GM21447 (cell line): ENCODE measurements at regions not wholly inside any gene's neighbourhood (a gene's known extent, or its start where the extent isn't known, plus 50 kb on each side); places are given as distances from the start of the nearest gene placed in this dataset.

Experiments used
- ATAC-seq: cut with Tn5 transposase; IDR thresholded peaks from one replicate; pipeline ENCODE4 v1.9.1; 2021; ENCODE audit not compliant: unreplicated experiment

DNA sequence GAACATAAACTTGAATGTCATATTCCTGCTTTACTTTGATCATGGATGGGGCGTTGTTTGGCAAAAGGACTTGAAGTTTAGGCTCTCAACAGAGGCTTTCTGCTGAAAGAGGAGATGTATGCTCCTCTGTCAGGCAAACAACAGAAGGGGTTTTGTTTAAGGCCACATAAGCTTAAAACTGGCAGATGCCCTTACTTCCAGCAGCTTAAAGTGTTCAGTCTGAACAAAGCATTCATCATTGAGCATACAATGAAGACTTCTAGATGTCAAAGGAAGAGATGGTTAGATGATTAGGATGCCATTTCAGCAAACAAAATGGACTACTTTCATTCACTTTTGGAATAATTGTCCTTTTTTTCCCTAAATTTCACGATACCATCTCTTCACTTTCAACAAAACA, 484.5 kb downstream of the SLITRK6 start:
- ATAC-seq = no peak

DNA sequence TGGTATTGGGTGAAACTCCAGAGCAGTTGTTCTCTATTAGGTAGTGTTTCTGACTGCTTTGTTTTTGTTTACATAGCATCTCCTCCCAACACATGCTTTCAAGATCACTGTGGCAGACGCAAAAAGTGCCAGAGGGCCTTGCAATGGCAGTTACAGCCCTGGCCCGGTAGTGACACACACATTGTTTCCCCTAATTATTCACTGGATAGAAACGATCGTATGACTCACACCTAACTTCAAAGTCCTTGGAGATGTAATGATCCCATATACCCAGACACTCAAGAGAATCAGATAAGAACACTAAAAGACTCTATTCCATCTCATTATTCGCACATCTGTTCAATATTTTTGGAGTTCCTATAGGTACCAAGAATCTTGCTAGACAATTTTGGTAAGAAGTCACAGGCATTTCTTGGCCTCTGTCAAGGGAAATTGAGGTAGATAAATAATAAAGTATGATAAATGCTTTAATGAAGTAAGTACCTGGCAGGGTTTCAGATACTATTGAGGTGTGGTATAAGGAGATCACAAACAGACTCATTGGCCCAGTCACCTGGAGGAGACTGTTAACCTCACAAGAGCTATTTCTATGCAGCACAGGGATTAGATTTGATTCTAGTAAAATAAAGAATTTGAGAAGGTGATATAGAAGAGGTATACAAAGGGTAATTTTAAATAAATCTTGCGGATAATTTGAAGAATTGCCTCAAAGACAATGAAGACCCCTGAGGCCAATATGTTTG, 485.3 kb downstream of the SLITRK6 start:
- no peak for ATAC-seq

DNA sequence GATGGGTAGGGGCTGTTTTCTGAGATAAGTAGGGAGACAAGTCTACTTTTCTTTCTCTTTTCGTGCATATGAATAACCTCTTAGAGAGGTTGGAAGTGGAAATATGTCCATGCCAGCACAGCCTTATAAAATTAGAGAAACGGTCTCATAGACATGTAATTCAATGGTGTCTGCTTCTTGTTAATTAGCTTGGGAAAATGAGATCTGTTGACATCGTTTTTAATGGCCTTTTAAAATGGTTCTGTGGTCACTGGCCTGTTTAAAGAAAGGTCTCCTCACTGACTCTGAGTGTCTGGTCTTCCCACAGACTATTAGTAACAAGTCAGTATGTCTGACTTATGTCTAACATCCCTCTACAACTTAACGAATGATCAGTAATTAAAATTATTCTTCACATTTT, 487.1 kb downstream of the SLITRK6 start:
- no peak for ATAC-seq

DNA sequence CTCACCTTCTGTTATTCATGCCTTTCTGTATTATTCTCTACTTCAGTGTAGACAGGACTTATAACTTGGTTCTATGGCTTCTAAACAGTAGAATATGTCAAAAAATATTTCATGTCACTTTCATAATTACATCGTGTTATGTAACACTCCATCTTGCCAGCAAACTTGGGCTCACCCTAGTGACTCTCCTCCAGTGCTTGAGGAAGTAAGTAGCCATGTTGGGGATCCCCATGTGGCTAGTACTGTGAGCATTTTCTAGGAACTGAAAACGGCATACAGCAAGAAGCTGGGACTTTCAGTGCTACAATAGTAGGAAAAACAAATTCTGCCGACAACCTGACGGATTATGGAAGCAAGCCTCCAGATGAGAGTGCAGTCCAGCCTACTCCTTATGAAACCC, 495.6 kb downstream of the SLITRK6 start:
- ATAC-seq = no peak

DNA sequence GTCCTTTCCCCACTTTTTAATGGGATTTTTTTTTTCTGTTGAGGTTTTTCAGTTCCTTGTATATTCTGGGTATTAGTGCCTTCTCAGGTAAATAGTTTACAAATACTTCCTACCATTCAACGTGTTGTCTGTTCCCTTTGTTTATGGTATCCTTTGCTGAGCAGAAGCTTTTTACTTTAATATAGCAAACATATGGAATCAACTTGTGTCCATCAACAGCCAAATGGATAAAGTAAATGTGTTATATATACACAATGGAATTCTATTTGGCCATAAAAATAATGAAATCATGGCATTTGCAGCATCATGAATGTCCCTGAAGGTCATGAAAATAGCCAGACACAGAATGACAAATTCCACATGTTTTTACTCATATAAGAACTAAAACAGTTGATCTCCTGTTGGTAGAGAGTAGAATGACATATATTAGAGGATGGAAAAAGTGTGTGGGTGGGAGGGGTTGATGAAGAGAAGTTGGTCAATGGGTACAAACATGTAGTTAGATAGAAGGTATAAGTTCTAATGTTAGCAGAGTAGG, 500.8 kb downstream of the SLITRK6 start:
- ATAC-seq = no peak

DNA sequence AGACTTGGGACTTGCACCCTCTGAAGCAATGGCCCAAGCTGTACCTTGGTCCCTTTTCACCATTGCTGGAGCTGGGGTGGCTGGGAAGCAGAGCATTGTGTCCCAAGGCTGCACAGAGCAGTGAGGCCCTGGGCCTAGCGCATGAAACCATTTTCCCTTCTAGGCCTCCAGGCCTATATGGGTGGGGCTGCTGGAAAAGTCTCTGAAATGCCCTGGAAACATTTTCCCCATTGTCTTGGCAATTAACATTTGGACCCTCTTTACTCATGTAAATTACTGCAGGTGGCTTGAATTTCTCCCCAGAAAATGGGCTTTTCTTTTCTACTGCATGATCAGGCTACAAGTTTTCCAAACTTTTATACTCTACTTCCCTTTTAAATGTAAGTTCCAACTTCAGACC, 510.5 kb downstream of the SLITRK6 start:
- no peak for ATAC-seq

DNA sequence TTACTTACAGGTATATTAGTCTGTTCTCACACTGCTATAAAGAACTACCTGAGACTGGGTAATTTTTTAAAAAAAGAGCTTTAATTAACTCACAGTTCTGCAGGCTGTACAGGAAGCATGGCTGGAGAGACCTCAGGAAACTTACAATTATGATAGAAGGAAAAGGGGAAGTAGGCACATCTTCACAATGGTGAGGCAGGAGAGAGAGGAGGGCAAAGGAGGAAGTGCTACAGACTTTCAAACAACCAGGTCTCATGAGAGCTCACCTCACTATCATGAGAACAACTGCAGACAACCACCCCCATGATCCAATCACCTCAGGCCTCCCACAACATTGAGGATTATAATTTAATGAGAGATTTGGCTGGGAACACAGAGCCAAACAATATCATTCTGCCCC, 511.7 kb downstream of the SLITRK6 start:
- ATAC-seq = no peak

DNA sequence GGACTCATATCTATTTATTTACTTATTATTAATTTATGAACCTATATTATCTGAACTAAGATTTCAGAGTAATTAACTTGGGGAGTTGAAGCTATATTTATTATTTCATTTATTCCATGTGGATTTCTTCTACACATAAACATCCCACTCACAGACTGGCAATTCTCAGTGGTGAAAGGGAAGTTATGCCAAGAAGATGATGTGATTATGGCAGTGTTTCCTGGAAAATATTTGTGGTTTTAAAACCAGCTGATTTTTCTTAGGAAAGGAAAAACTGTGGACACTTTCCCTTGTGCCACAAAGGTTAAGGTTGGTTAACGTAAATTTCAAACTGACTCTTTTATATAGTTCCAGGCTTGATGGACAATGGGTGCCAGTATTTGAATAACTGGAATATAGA, 513.1 kb downstream of the SLITRK6 start:
- ATAC-seq = no peak

DNA sequence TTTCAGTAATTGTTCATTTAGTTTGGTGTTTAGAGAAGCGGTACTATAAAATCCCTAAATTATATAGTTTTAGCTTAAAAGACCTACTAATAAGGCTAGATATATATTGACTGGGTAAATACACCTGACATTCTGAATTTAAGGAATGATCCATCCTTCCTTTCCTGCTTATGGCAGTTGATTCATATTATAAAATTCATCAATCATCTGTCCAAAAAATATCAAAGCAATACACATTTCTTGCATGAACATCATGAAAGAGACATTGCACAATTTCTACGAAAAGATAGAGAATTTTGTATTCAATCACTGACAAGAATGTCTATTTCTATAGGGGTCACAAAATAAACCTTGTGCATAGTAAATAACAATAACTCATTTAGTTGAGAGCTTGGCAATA, 514.9 kb downstream of the SLITRK6 start:
- no peak for ATAC-seq

DNA sequence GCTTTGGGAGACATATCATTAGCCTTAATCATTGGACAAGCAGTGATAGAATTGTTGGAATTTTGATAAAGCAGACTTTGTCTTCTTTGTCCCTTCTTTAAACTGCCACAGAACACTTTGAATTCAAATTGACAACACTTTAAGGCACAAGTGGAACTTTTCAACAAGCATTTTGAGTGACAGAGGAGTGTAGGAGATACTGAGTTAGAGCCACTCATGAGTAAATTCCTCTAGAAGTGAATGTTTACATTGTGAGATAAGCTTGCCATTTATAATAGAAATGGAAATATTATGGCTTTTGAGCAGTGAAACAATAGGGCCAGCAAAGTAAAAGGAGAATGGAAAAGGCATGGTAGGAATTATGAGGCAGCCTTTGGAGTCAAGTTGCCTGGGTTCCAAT, 515.8 kb downstream of the SLITRK6 start:
- no peak for ATAC-seq

DNA sequence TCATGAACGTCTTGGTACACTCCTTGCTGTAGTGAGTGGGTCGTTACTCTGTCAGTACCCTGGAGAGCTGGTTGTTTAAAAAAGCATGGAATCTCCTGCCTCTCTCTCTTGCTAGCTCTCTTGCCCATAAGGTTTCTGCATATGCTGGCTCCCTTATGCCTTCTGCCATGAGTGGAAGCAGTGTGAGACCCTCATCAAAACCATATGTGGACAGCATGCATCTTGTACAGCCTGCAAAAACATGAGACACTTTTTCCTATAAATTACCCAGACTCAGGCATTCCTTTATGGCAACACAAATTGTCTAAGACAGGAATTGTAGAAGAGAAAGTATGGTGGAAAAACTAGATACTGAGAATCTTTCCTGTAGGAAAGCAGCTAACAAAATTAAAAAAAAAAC, 516.3 kb downstream of the SLITRK6 start:
- ATAC-seq = no peak

DNA sequence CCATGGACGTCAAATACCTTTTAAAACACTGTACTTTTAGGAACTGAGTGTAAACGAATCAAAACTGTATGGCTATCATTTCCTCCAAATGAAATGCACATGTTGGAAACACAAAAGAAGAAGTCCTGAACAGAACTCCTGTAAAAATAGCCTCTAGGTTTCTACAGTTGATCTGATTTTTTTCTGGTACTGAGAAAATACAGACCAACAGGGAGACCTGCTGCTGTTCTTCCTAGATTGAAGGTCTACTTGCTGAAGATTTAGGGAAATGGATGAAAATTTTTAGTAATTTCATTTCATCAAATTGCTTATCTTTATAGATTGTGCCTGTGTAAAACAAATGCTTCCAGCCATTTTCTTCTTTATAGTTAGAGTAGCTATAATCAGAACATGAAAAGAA, 520.4 kb downstream of the SLITRK6 start:
- no peak for ATAC-seq

DNA sequence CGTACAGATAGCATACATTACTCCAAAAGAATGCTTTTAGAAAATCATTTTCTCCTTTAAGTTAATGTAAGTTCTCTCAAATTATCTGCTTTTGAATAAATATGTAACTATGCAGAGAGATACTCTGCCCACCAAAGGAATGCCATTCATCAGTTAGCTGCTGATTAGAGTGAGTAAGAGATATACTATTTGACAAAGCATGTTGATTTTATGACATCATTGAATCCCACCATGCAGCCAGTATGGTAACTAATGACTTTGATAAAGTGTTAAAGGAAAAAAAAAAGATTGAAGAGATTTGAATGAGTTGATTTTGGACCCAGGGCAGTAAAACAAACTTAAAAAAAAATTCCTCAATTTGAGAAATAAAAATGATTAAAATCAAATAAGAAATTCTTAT, 521.5 kb downstream of the SLITRK6 start:
- no peak for ATAC-seq

DNA sequence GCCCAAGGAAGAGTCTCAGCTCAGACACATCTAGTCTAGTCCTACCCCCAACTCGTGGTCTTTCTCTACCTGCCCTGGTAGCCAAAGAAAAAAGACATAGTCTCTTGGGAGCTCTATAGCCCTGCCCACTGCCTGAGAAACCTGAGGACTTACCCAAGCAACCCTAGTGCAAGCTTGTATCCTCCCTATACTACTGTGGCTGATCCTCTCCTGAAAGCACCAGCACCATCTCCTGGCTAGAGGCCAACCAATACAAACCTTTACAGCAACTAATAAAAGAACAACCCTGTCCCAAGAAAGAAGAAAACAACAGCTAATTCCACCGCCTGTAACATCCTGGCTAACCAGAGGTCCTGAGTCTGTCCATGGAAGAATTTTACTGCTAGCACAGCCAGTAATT, 532.4 kb downstream of the SLITRK6 start:
- no peak for ATAC-seq

DNA sequence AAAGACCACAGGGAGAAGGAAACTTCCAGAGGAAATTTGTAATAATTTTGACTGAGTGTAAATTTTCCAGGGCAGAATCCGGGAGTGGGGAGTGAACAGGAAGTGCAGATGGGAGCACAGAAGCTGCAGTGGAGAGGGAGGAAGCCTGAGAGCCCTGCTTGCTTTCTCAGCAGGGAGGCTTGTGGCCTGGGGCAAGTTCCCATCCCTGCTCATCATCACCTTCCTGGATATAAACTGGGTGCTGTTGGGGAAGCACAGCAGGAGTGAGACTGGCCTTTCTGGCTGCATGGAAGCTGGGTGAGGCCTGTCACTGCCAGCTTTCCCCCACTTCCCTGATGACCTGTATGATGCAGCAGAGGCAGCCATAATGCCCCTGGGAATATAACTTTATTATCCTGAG, 532.9 kb downstream of the SLITRK6 start:
- no peak for ATAC-seq

DNA sequence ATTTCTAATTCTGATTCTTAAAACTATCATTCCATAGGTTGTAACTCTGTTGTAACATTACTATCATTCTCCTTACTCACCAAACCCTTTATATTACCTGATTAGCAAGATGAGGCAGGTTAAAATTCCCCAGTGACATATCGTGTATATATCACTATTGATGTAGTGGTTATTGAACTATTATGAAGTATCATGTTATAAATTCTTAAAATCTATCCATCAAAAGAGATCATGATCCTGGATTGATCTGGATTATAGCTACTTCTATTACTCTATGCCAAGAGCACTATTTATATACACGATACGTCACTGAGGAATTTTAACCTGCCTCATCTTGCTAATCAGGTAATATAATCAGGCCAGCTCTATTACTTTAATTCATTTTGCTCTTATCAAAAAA, 533.9 kb downstream of the SLITRK6 start:
- no peak for ATAC-seq

DNA sequence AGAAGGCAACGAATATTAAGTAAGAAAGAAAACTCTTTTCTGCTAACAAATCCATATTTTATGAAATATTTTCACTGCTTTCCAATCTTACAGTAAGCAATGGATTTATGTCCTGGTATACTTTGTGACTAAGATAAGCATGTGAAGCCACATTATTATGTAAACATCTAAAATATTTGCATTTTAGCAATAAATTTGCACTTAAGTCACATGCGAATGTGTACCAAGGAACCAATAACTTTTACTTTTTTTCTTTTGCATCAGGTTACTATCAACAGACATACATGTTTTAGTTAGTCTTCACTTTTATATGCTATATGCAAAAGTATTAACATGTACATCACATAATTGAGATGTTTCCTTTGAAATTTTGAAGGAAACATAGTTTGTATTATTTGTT, 536.7 kb downstream of the SLITRK6 start:
- no peak for ATAC-seq

DNA sequence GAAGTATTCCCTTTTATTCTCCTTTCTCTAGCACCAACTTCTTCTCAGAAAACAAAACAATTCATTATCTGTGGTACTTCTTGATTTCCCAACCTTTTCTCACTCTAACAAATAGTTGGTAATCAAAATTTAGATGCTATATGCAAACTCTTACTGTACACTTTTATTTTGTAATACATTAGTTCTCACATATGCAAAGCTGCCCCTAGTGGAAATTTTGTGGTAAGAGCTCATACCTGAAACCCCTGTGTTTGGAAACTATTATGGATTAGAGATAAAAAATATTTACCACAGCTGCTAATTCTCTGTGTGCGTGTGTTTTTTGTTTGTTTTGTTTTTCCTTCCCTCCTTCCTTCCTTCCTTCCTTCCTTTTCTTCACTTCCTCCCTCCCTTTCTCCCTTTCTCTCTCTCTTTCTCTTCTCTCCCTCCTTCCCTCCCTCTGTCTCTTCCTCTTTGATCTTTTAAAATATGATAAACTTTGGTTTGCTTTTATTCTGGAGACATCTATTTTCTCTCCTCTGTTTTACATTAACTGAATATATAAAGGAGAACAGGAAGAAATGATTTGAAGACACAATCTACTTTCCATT, 537.4 kb downstream of the SLITRK6 start:
- no peak for ATAC-seq

DNA sequence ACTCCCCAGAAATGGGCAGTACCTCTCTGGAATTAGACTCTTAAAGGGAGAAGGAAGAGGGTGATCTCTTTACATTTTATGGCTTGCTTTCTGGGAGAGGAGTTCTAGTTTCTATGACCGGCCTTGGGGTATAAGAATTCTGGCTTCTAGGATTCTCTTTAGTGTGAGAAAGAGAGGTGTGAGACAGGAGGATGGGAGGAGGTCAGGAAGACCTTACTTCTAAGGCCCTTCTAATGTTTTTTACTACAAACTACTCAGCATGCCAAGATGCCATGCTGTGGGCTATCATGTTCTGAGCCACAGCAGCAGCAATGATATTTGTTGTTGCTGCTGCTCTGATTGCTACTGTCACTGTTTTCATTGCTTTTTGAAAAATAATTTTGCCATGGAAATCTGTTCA, 538.3 kb downstream of the SLITRK6 start:
- no peak for ATAC-seq

DNA sequence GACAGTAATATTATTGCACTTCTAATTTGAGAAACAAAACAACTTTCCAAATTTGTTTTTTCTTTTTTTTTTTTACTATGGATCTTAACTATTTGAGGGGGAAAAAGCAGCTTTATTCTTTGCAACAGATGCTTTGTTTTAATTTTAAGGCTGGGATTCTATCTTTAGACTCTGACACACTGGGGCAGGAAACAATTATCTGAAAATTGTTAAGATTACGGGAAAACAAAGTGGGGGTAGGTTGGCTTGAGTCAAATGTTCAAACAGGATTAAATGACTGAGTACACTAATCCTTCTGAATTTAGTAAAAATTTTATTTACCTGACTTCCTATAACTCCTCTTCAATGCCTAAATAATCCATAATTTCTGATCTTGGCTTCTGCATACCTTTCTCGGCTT, 543.2 kb downstream of the SLITRK6 start:
- no peak for ATAC-seq

DNA sequence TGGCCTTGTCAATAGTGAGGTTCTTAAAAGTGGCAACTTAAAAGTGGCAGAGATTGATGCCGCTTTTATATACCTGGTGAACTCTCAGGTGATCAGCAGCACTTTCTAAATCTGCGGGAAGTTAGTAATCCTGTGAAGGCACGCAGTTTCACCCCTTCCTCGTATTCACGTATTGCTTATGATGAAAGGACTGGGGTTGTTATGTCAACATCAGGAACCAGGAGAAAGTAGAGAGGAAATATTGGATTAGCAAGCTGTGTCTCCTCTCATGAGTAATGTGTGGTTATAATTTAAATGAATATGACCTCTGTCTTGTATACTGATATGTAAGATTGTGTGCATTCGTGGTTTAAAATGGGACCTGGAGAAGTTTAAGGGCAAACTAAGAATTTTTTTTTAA, 544.6 kb downstream of the SLITRK6 start:
- no peak for ATAC-seq

DNA sequence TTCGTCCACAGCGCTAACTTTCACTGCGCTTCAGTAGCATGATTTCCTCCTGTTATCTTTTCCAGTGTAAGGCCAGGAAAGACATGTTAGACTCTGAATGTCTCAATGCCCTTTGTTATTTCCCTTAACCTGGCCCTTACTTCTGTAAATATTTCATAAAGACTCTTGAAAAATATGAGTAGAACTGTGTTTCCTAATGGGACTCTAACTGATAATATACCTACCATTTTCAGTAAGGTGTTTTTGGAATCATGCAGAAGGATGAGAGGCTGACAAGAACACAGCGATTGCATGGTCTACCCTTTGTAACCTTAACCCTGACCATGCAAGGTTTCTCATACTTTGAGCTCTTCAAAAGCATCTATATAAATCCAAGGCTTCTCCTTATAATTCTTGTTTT, 550.1 kb downstream of the SLITRK6 start:
- ATAC-seq = no peak

DNA sequence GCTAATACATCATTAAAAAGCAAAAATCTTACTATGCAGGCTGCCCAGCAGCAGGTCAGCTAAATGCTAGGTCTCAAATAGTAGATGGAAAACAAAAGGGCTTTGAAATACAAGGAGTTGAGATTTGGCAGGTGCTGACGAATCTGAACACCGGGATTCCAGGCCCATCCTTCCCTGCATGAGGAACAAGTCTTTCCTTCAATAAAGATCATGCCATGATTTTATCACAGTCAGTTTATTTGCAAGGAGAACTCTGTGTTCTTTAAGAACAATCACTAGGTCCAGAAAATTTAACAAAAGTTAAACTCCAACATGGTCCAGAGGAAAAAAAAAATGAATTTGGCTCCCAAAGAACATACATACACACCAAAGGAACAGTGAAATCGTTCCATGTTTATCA, 551.4 kb downstream of the SLITRK6 start:
- ATAC-seq = no peak
